NCI-H446 (cell line): ENCODE measurements at regions not wholly inside any gene's neighbourhood (a gene's known extent, or its start where the extent isn't known, plus 50 kb on each side); places are given as distances from the start of the nearest gene placed in this dataset.
"Not testable (repeated sequence)": the region's sequence is repeated elsewhere in the genome, so short reads cannot be mapped to it uniquely, and the experiment has no call there.

Experiments
- DNase-seq, 2 experiments: peaks; one replicate each; lab custom pipeline; 2025; lab: John Stamatoyannopoulos, UW

DNA sequence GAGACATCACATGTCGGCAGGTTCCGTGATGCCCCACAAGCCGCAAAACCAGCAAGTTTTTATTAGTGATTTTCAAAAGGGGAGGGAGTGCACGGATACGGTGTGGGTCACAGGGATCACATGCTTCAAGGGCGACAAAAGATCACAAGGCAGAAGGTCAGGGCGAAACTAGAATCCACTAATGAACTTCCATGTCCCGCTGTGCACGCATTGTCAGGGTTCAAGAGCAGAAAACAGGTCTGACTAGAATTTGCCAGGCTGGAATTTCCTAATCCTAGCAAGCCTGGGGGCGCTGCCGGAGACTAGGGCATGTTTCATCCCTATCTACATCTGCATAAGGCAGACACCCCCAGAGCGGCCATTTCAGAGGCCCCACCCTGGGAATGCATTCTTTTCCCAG lies 225.2 kb downstream of the NPHP4 start:
- not testable (repeated sequence) for DNase-seq

GRCh38 chr1:5765997-5766913 lies 226.0 kb downstream of the NPHP4 start:
- no peak for DNase-seq

GRCh38 chr1:5765483-5765882 lies 226.7 kb downstream of the NPHP4 start:
- DNase-seq: no peak

DNA sequence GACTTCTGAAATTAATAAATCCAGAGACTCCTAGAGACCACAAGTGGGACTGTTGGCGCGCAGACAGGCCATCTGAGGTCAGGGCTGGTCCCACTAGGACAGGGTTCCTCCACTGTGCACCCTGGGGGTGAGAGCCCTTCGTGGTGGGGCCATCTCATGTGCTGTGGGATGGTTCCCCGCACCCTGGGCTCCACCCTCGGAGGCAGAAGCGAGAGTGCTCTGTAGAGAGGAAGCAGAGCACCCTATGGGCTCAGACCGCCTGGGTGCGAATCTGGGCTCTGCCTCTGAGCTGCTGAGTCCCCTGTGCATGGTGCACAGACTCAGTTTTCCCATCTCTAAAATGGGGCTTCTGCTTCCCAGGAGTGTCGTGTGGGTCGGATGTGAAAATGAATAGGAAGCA lies 227.3 kb downstream of the NPHP4 start:
- no peak for DNase-seq

DNA sequence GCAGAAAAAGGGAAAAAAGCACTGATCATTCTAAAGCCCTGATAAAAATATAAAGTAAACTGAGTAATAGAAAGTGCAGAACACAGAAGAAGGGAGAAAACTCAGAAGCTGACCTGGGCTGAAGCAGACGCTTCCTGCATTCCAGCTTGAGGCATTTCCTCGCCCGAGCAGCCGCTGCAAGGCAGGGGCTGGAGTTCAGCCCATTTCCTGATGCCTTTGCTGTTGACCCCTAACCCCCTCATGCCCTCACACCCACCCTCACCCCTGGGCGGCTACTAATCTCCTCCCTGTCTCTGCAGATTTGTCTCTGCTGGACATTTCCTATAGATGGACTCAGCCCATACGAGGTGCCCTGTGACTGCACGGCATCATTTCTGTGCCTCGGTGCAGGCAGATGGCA lies 227.8 kb downstream of the NPHP4 start:
- DNase-seq: no peak

GRCh38 chr1:5763696-5764370 lies 228.4 kb downstream of the NPHP4 start:
- no peak for DNase-seq

DNA sequence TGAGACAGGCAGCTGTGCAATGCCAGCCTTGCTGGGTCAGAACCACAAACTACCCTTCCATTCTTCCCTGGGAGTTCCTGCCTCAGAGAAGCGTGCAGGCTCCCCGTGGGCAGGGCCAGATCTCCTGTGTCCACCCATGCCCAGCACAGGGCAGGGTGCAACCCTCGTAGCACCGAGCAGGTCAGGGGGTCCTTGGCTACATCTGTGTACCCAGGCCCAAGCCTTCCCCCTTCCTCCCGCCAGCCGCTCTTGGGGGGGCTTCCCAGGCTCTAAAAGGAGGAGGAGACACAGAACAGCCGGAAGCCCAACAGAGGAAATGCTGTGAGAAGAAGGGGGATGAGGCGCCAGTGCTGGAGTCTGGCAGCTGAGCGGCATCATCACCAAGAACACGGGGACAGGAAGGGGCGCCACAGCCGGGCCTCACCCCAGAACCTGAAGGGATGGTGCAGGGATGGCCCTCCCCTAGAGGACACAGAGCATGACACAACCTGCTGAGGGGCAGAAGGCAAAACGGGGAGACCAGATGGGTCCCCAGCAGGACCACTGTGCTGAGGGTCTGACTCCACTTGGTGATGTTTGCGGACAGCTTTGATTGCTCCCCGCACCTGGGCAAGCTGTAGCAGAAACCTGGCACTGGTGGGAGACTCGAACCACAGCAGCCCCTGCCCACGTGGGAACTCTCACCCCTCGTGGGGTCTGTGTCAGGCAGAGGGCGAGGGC lies 233.2 kb downstream of the NPHP4 start:
- DNase-seq: no peak

DNA sequence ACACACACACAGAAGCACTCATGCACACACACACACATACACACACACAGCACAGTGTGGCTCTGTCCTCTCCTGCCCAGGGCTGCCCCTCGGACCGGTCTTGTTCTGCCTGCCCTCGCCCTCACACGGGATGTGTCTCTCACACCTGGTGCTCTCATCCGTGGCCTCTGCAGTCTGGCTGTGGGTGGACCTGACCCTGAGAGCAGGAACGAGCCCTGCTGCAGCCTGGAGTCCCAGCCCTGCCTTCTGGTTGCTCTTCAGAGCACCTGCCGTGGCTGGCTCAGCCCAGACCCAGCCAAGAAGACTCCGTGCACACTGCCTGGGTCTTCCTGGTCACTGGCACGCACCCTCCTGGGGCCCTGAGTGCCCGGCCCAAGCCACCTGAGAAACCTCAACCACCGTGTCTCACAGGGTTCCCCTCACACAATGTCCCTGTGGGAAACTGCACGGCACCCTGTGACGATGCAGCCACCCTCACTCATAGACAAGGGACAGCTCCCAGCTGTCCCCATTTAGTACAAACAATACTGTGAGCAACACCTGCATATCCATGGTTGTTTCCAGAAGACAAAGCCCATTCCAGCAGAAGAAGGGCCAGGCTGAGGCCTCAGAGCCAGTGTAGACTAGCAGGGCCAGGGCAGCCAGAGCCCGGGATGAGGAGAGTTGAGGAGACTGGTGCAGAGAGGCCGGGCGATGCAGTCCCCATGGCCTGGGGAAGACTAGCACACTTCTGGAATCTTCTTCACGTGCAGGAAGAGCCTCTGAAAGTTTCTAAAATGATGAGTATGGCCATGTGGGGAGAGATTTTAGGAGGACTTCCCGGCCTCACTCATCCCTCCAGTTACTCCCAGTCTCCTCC lies 234.0 kb downstream of the NPHP4 start:
- no peak for DNase-seq

GRCh38 chr1:5757187-5757805 lies 234.9 kb downstream of the NPHP4 start:
- DNase-seq: no peak

GRCh38 chr1:5756434-5757186 lies 235.6 kb downstream of the NPHP4 start:
- DNase-seq: no peak

DNA sequence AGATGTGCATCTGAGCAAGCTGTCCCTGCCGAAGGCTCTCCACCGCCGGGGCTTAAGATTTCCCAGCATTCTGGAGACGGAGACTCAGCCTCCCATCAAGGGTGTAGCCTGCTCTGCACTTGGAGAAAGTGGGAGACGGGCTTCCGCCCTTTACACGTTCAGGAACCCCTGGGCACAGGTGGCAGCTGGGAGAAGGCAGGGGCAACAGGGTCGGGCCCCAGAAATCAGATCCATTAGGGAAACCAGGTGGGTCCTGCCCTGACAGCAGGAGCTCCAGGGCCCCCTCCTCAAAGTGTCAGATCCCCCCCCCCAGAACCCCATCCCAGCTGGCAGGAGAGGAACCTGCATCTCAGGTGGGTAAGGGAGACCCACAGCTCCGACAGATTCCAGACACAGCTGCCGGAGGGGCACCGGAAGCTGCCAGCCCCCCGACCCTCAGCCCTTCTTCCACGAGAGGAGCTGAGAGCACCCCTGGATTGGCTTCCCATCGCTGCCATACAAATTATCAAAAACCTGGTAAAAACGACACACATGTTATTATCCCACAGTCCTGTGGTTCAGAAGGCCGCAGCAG lies 236.6 kb downstream of the NPHP4 start:
- no peak for DNase-seq

GRCh38 chr1:5754817-5755551 lies 237.2 kb downstream of the NPHP4 start:
- no peak for DNase-seq

DNA sequence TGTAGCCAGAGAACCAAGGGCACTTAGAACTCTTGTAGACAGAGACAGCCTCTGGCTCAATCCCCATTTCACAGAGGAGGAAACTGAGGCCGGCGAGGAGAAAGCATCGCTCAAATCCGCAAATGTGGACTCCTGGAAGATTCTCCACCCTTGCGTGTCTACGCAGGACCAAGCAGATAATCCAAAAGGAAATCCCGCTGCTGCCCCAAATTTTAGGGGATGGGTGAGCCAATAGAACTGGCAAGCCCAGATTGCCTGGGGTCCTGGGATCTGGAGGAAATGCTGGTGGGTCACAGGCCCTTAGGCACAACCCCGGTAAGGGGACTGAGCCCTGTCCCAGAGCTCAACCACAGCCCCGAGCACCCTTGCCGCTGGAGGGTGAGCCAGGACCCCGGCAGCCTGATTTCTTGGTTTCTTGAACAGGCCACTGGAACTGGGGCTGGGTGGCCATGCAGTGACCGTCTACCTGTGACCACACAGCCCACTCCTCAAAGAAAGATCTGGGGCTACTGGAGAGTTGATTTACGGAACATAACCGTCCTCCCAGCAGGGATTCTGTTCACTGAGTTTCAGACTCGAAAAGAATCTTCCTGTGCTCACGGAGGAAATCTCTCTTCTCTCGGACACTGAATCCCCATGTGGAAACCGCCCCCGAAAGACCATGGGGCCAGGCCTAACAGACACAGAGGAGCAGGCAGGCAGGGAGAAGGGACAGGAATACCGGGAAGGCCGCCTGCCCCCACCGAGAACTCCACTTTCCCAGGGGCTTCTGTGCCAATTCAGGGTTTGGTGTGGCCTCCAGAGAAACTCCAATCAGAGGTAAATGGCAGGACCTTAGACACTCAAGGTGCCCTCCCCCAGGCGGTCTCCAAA lies 238.4 kb downstream of the NPHP4 start:
- no peak for DNase-seq

DNA sequence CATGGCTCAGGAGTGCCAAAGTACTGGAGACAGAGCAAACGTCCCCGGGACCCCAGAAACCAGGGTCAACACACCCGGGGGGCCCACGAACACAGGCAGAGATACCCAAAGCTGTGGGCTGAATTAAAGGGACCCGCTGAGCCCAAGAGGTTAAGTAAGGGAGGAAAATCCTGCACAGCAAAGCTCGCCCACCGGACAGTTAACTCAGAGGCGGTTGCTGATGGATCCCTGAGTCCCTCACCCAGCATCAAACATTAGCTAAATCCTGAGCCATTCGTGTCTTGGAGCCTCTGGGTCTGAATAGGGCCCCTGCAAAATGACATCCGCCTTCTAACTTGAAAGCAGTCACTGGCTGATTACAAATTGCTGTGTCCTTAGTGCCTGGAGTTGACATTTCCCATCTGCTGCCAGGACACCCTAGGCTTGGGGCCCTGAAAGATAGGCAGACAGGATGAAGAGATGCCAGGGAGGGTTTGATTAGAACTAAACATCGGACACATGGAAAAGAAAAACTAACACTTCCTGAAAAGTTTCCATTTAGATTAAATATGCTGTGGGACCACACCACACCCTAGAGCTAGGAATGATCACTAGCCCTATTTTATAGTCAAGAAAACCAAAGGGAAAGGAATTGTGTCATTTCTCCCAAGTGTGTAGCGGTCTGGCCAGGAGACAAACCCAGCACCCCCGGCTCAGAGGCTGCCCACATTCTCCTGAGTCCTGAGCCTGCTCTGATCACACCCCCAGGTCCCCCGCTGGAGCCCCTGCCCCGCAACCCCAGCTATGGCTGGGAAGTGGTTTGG lies 239.3 kb downstream of the NPHP4 start:
- DNase-seq: no peak

DNA sequence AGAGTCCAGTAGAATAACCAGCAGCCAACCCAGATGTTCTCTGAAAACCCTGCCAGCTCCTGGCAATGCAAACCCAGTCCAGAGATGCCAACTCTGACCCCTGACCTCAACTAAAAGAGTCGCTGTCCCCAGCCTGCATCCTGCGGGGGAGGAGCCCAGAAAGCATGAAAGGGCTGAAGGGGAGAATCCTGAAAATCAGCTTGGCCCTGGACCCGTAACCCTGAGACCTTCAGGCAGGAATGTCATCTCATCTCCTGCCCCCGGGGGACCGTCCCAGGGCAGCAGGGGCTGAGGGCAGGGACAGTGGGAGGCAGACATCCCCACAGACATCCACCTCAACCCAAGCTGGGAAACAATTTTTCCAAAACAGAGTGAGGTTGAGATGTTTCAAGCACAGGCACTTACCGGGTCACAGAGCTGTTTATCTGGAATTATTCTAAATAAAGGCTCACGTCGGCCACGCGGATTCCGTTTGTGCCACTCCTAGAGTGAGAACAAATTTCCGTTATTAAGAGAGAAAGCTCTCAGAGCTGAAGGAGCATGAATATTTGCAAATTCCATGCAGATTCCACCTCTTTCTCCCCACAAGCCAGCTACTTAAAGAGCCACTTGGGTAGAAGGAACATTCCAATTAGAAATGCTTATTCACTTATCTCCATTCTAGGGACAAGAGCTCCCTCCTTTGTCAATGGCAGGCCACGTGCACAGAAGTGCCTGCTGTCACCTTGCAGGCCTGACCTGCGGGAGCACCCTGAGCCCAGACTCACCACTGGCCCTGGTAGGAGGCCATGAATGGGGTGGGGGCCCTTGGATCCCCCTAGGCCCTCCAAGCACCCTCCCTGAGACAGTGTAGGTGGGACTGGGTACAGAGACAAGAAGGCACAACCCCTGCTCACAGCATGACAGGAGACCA lies 240.1 kb downstream of the NPHP4 start:
- DNase-seq: no peak

DNA sequence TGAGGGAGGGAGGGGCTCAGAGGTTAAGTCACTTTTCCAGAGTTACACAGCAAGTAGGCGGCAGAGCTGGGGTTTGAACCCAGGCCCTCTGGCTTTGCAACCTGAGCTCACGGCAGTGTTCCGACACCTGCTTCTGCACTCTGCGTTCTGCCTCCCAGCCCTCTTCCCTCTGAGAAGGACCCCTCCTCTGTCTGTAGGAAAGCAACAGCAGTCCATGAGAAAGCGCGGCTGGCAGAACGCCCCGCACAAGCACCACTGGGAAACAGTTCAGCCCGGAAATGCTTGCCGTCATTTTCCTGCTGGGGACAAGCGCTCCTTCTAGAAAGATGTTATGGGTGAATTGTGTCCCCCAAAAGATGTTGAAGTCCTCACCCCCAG lies 241.1 kb downstream of the NPHP4 start:
- DNase-seq: no peak
